ENCODE measurements at regions not wholly inside any gene's neighbourhood (a gene's known extent, or its start where the extent isn't known, plus 50 kb on each side); places are given as distances from the start of the nearest gene placed in this dataset.

GRCh38 chr11:22031791-22032190 lies 161.1 kb upstream of the ANO5 start:
- DNase-seq (no peak), ATAC-seq (no peak)
- Histone ChIP-seq H3K27me3 (no peaks in the 10 kb centered on the region), H3K27ac (no peak overlapping the region), H3K4me1 (no peaks in the 10 kb centered on the region), H3K36me3 (no peaks in the 10 kb centered on the region), H3K4me3 (no peak overlapping the region), H3K9me3 (peaks cover 0 to 21% (median 0%) of the 10 kb centered on the region in 12 donors)
- WGBS, 4 donors = 50 to 62% (median 51%) methylated on average over 1 of the region's 1 CpG
- TF ChIP-seq POLR2A (IDR thresholded peaks at IDR 0.05) (no peak), CTCF (IDR thresholded peaks at IDR 0.05) (no peak)
- intact Hi-C loops (cut with DNase I) = no loop called here

- TF ChIP-seq POLR2A (IDR thresholded peaks at IDR 0.05) (no peak), CTCF (IDR thresholded peaks at IDR 0.05) (no peak)
- H3K4me1 ChIP-seq = no peaks in the 10 kb centered on the region
- 66 to 79% (median 75%) methylated on average over 9 of the region's 9 CpGs for WGBS, 4 donors
- H3K27ac ChIP-seq = no peak overlapping the region
- peak in 1 of 5 donors; percentile 21 for DNase-seq
- no peak for ATAC-seq
- H3K36me3 ChIP-seq = no peaks in the 10 kb centered on the region
- H3K27me3 ChIP-seq = no peaks in the 10 kb centered on the region
- peaks cover 0 to 4% (median 0%) of the 10 kb centered on the region in 12 donors for H3K9me3 ChIP-seq
- H3K4me3 ChIP-seq = no peak overlapping the region
- intact Hi-C loops (cut with DNase I) = no loop called here
Measured at GRCh38 chr11:22037505-22037904, 155.4 kb upstream of the ANO5 start.

GRCh38 chr11:22041039-22041438 lies 151.8 kb upstream of the ANO5 start:
- H3K27me3 ChIP-seq = no peaks in the 10 kb centered on the region
- no peaks in the 10 kb centered on the region for H3K36me3 ChIP-seq
- intact Hi-C loops (cut with DNase I) = no loop called here
- H3K27ac ChIP-seq = no peak overlapping the region
- H3K4me1 ChIP-seq = no peaks in the 10 kb centered on the region
- WGBS, 4 donors = 48 to 61% (median 54%) methylated on average over 2 of the region's 2 CpGs
- TF ChIP-seq POLR2A (IDR thresholded peaks at IDR 0.05) (no peak), CTCF (IDR thresholded peaks at IDR 0.05) (no peak)
- no peaks in the 10 kb centered on the region for H3K9me3 ChIP-seq
- DNase-seq = no peak
- ATAC-seq = no peak
- H3K4me3 ChIP-seq = no peak overlapping the region

- Histone ChIP-seq H3K27me3 (no peaks in the 10 kb centered on the region), H3K4me3 (no peak overlapping the region), H3K9me3 (no peaks in the 10 kb centered on the region), H3K4me1 (no peaks in the 10 kb centered on the region), H3K27ac (no peak overlapping the region), H3K36me3 (no peaks in the 10 kb centered on the region)
- WGBS, 4 donors = 82 to 90% (median 87%) methylated on average over 1 of the region's 1 CpG
- no peak for DNase-seq
- ATAC-seq = no peak
- intact Hi-C loops (cut with DNase I) = no loop called here
- no peak for TF ChIP-seq CTCF (IDR thresholded peaks at IDR 0.05)
- TF ChIP-seq POLR2A (IDR thresholded peaks at IDR 0.05) = no peak
Measured at GRCh38 chr11:22042081-22042480, 150.8 kb upstream of the ANO5 start.

All from heart left ventricle (tissue), 16 donors.